GM21576 (cell line): ENCODE measurements at regions not wholly inside any gene's neighbourhood (a gene's known extent, or its start where the extent isn't known, plus 50 kb on each side); places are given as distances from the start of the nearest gene placed in this dataset.

ENCODE experiments used
- ATAC-seq: cut with Tn5 transposase; IDR thresholded peaks from one replicate; pipeline ENCODE4 v1.9.1; 2021; ENCODE audit warnings: mild to moderate bottlenecking, moderate library complexity; ENCODE audit not compliant: unreplicated experiment

DNA sequence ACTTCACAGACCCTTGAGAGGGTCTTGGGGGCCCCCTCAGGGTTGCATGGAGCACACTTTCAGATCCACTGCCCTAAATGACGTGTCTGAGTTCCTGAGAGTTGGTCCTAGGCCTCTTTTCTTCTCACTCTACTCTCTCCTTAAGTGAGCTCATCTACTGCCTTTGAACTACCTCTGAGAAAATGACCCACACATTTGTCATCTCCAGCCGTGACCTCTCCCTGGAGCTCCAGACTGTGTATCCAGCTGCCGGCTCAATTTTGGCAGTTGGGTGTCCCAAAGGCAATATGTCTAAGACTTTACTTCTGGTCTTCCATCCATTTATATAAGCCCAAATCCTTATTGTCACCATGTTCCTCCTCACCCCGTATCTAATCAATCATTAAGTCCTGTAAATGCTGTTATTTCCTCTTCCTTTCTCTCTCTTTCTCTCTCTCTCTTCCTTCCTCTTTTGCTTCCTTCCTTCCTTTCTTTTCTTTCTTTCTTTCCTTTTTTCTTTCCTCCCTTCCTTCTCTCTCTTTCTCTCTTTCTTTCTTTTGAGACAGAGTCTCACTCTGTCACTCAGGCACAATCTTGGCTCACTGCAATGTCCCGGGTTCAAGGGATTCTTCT, 51.2 kb upstream of the HSPA9 start:
- ATAC-seq = no peak

DNA sequence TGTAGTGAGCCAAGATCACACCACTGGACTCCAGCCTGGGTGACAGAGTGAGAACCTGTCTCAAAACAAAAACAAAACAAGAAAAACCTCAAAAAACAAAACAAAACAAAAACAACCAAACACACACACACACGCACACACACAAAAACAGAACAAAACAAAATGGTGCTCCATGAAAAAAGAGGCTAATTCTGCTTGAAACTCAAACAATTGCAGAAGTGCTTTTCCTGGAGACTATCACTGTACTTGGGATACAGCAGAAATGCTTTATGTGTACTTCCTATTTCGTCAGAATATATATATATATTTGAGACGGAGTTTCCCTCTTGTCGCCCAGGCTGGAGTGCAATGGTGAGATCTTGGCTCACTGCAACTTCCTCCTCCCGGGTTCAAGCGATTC, 49.9 kb upstream of the HSPA9 start:
- ATAC-seq = no peak
